ENCODE measurements at regions not wholly inside any gene's neighbourhood (a gene's known extent, or its start where the extent isn't known, plus 50 kb on each side); places are given as distances from the start of the nearest gene placed in this dataset.

GRCh38 chr10:75347186-75347585, 54.4 kb downstream of the ZNF503 start:
- DNase-seq, result no peak

- DNase-seq, result no peak
Measured at GRCh38 chr10:75345738-75346137, 55.8 kb downstream of the ZNF503 start.

- DNase-seq, result no peak
Measured at GRCh38 chr10:75344170-75344569, 57.4 kb downstream of the ZNF503 start.

- DNase-seq, result no peak
Measured at GRCh38 chr10:75342397-75342796, 59.2 kb downstream of the ZNF503 start.

GRCh38 chr10:75335983-75336382, 65.6 kb downstream of the ZNF503 start:
- DNase-seq, result no peak

GRCh38 chr10:75335191-75335590, 66.4 kb downstream of the ZNF503 start:
- DNase-seq, result no peak

GRCh38 chr10:75334720-75335119, 66.8 kb downstream of the ZNF503 start:
- no peak for DNase-seq

- no peak for DNase-seq
Measured at GRCh38 chr10:75332081-75332480, 69.5 kb downstream of the ZNF503 start.

GRCh38 chr10:75331081-75331480, 70.5 kb downstream of the ZNF503 start:
- no peak for DNase-seq

GRCh38 chr10:75329190-75329745, 72.3 kb downstream of the ZNF503 start:
- no peak for DNase-seq

- no peak for DNase-seq
Measured at GRCh38 chr10:75326306-75326705, 75.3 kb downstream of the ZNF503 start.

- DNase-seq, result no peak
Measured at GRCh38 chr10:75319274-75319673, 82.3 kb downstream of the ZNF503 start.

- DNase-seq, result no peak
Measured at GRCh38 chr10:75314570-75314969, 78.8 kb upstream of the COMTD1 start.

GRCh38 chr10:75312440-75312839, 76.7 kb upstream of the COMTD1 start:
- DNase-seq, result no peak

GRCh38 chr10:75305675-75306074, 69.9 kb upstream of the COMTD1 start:
- DNase-seq, result no peak

GRCh38 chr10:75304741-75305390, 69.1 kb upstream of the COMTD1 start:
- DNase-seq, result no peak

- DNase-seq, result no peak
Measured at GRCh38 chr10:75304313-75304712, 68.6 kb upstream of the COMTD1 start.

- DNase-seq, result no peak
Measured at GRCh38 chr10:75303045-75303777, 67.5 kb upstream of the COMTD1 start.

- no peak for DNase-seq
Measured at GRCh38 chr10:75302029-75302428, 66.3 kb upstream of the COMTD1 start.

- no peak for DNase-seq
Measured at GRCh38 chr10:75297021-75297599, 61.4 kb upstream of the COMTD1 start.

GRCh38 chr10:75295868-75296441, 60.2 kb upstream of the COMTD1 start:
- DNase-seq, result no peak

GRCh38 chr10:75294866-75295701, 59.3 kb upstream of the COMTD1 start:
- peak; percentile 75 for DNase-seq

GRCh38 chr10:75294518-75294865, 58.7 kb upstream of the COMTD1 start:
- DNase-seq, result no peak
